NB4 (cell line): ENCODE measurements at regions not wholly inside any gene's neighbourhood (a gene's known extent, or its start where the extent isn't known, plus 50 kb on each side); places are given as distances from the start of the nearest gene placed in this dataset.

Experiments
- MAX ChIP-seq: IDR thresholded peaks from 2 replicates; pipeline ENCODE4 v1.6.1; 2011; ENCODE audit warnings: low read depth, low read length
- MYC ChIP-seq: IDR thresholded peaks from 2 replicates; pipeline ENCODE4 v1.6.1; 2011; ENCODE audit warnings: low read depth, low read length
- POLR2A ChIP-seq: IDR thresholded peaks from 2 replicates; pipeline ENCODE4 v1.6.1; 2011; ENCODE audit warnings: mild to moderate bottlenecking; ENCODE audit not compliant: insufficient read length; ENCODE audit errors: extremely low read depth
- TF ChIP-seq, protein P1 (sequence below): IDR thresholded peaks from one replicate; pipeline ENCODE4 v1.5.1; 2012; ENCODE audit warnings: low read depth, low read length

DNA sequence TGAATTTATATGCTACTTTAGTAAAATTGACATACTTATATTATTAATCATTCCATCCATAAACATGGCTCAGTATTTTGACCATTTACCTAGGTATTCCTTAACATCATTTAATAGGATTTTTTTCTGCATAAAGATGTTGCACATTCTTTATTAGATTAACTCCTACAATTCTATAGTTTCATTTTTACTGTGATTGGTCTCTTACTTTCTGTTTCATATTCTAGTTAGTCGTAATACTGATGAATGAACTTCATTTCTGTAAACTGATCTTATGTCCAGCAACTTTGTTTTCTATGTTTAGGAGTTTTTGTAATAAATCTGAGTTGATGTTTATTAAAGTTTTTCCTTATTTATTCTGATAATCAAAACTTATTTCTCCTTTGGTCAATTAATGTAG, 278.2 kb upstream of the CXXC4 start:
- TF ChIP-seq, protein P1, sequence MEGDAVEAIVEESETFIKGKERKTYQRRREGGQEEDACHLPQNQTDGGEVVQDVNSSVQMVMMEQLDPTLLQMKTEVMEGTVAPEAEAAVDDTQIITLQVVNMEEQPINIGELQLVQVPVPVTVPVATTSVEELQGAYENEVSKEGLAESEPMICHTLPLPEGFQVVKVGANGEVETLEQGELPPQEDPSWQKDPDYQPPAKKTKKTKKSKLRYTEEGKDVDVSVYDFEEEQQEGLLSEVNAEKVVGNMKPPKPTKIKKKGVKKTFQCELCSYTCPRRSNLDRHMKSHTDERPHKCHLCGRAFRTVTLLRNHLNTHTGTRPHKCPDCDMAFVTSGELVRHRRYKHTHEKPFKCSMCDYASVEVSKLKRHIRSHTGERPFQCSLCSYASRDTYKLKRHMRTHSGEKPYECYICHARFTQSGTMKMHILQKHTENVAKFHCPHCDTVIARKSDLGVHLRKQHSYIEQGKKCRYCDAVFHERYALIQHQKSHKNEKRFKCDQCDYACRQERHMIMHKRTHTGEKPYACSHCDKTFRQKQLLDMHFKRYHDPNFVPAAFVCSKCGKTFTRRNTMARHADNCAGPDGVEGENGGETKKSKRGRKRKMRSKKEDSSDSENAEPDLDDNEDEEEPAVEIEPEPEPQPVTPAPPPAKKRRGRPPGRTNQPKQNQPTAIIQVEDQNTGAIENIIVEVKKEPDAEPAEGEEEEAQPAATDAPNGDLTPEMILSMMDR: no peak
- TF ChIP-seq POLR2A (no peak), MYC (no peak), MAX (no peak)
